CD8-positive, alpha-beta memory T cell (primary cell): ENCODE measurements at regions not wholly inside any gene's neighbourhood (a gene's known extent, or its start where the extent isn't known, plus 50 kb on each side); places are given as distances from the start of the nearest gene placed in this dataset.
"Not testable (repeated sequence)": the region's sequence is repeated elsewhere in the genome, so short reads cannot be mapped to it uniquely, and the experiment has no call there.

Experiments used
- CTCF ChIA-PET: fragments of 350-600 bp; sonication (Branson Sonifier 250); formaldehyde crosslinking; loops from one replicate; lab custom pipeline; 2021; ENCODE audit warnings: antibody characterized with exemption; lab: Charles Lee
- POLR2A ChIA-PET: fragments of 350-600 bp; sonication (Branson Sonifier 250); formaldehyde crosslinking; loops from one replicate; lab custom pipeline; 2021; ENCODE audit warnings: antibody characterized with exemption; lab: Charles Lee
- DNase-seq, 5 donors: peaks; one replicate each; pipeline versions ENCODE4 v3.0.0 to v3.0.0-alpha.2; 2020 to 2022; ENCODE audit warnings: mixed read lengths in 1 of 5
- H3K27ac ChIP-seq: one replicate; pipeline ENCODE4 v1.7.0; 2013; ENCODE audit warnings: low read depth, mild to moderate bottlenecking, low read length, moderate library complexity
- H3K27me3 ChIP-seq: 2 replicates; pipeline ENCODE4 v1.7.0; 2013; ENCODE audit warnings: low read length, mild to moderate bottlenecking; ENCODE audit not compliant: insufficient read depth, poor library complexity, severe bottlenecking
- H3K36me3 ChIP-seq: 2 replicates; pipeline ENCODE4 v1.7.0; 2013; ENCODE audit warnings: mild to moderate bottlenecking, low read length, moderate library complexity; ENCODE audit not compliant: insufficient read depth
- H3K4me1 ChIP-seq: 2 replicates; pipeline ENCODE4 v1.7.0; 2013; ENCODE audit warnings: mild to moderate bottlenecking, low read length, moderate library complexity; ENCODE audit not compliant: insufficient read depth
- H3K4me3 ChIP-seq: 2 replicates; pipeline ENCODE4 v1.7.0; 2013; ENCODE audit warnings: mild to moderate bottlenecking, low read length
- H3K9me3 ChIP-seq: 2 replicates; pipeline ENCODE4 v1.7.0; 2013; ENCODE audit warnings: mild to moderate bottlenecking, low read length
- H3K27ac Mint-ChIP-seq, 8 donors: one replicate each; pipeline ENCODE4 v1.8.0; 2020 to 2021; ENCODE audit warnings: mixed read lengths in 8 of 8, mild to moderate bottlenecking in 6 of 8, inconsistent platforms in 3 of 8, moderate library complexity in 3 of 8
- H3K27me3 Mint-ChIP-seq, 2 donors: one replicate each; pipeline ENCODE4 v1.8.0; 2020 to 2021; ENCODE audit warnings: mixed read lengths in 2 of 2, mild to moderate bottlenecking in 1 of 2, moderate library complexity in 1 of 2
- H3K36me3 Mint-ChIP-seq, 3 donors: one replicate each; pipeline ENCODE4 v1.8.0; 2020 to 2021; ENCODE audit warnings: mixed read lengths in 3 of 3, inconsistent platforms in 1 of 3, mild to moderate bottlenecking in 1 of 3
- H3K4me1 Mint-ChIP-seq, 3 donors: one replicate each; pipeline ENCODE4 v1.8.0; 2020 to 2021; ENCODE audit warnings: mixed read lengths in 3 of 3, inconsistent platforms in 1 of 3, mild to moderate bottlenecking in 1 of 3
- H3K4me3 Mint-ChIP-seq, 7 donors: one replicate each; pipeline ENCODE4 v1.8.0; 2020 to 2021; ENCODE audit warnings: mixed read lengths in 7 of 7, mild to moderate bottlenecking in 6 of 7, moderate library complexity in 4 of 7, inconsistent platforms in 2 of 7
- H3K9me3 Mint-ChIP-seq, 5 donors: one replicate each; pipeline ENCODE4 v1.8.0; 2020 to 2022; ENCODE audit warnings: mixed read lengths in 5 of 5, mild to moderate bottlenecking in 3 of 5, moderate library complexity in 2 of 5, inconsistent platforms in 1 of 5

- Histone ChIP-seq H3K27ac (no peak overlapping the region), H3K9me3 (no peaks in the 10 kb centered on the region), H3K4me1 (no peaks in the 10 kb centered on the region), H3K27me3 (no peaks in the 10 kb centered on the region), H3K36me3 (no peaks in the 10 kb centered on the region), H3K4me3 (no peak overlapping the region)
- Mint-ChIP-seq H3K4me1 (no peaks in the 10 kb centered on the region), H3K27ac (no peak overlapping the region), H3K27me3 (peaks cover 3 to 4% of the 10 kb centered on the region in 2 donors), H3K9me3 (peaks cover 0 to 1% (median 0%) of the 10 kb centered on the region in 5 donors), H3K4me3 (no peak overlapping the region), H3K36me3 (no peaks in the 10 kb centered on the region)
- ChIA-PET CTCF (no interaction called here), POLR2A (no interaction called here)
- no peak for DNase-seq
Observed at GRCh38 chr5:99176186-99176585, 247.4 kb upstream of the CHD1 start.

DNA sequence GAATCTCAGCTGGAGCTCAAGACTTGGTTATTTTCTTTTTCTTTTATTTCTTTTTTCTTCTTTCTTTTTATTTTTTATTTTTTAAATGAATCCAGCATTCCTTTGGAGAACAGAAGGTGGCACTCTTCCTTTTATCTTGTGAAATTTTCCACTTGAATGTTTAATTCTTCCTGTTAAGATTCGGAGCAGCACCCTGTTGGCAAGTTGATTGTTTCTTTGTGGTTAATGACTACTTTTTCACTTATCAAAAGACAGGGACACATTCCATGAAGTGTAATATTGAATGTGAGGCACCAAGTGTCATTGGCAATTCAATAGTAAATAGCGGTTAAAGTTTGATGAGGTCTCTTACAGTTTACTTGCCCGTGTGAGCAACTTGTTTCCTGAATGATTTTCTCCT, 240.5 kb upstream of the CHD1 start:
- Mint-ChIP-seq H3K36me3 (no peaks in the 10 kb centered on the region), H3K27me3 (peaks cover 2 to 6% of the 10 kb centered on the region in 2 donors)

DNA sequence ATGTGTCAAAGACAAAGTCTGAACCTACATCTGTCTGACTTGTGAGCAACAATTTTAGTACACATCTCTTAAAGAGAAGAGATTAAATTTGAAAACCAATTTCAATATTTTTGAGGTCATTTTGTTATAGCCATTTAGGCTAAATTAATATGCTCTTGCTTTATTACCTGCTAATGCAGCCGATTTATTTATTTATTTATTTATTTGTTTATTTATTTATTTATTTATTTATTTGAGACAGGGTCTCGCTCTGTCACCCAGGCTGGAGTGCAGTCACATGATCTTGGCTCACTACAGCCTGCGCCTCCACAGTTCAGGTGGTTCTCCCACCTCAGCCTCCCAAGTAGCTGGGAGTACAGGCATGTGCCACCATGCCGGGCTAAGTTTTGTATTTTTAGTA, 232.7 kb upstream of the CHD1 start:
- H3K4me1 Mint-ChIP-seq, H3K4me3 Mint-ChIP-seq, POLR2A ChIA-PET: not testable (repeated sequence)

More for the DNA sequence above, 240.5 kb upstream of the CHD1 start:
- H3K4me3 Mint-ChIP-seq, result no peak overlapping the region
- H3K27ac Mint-ChIP-seq, result no peak overlapping the region
- CTCF ChIA-PET, result no interaction called here
- no peaks in the 10 kb centered on the region for H3K4me1 Mint-ChIP-seq
- H3K27ac ChIP-seq, result no peak overlapping the region
- H3K27me3 ChIP-seq, result no peaks in the 10 kb centered on the region
- POLR2A ChIA-PET, result no interaction called here
- no peak for DNase-seq
- H3K4me1 ChIP-seq, result no peaks in the 10 kb centered on the region
- peaks cover 0 to 9% (median 4%) of the 10 kb centered on the region in 5 donors for H3K9me3 Mint-ChIP-seq
- H3K9me3 ChIP-seq, result no peaks in the 10 kb centered on the region
- no peaks in the 10 kb centered on the region for H3K36me3 ChIP-seq
- H3K4me3 ChIP-seq, result no peak overlapping the region

DNA sequence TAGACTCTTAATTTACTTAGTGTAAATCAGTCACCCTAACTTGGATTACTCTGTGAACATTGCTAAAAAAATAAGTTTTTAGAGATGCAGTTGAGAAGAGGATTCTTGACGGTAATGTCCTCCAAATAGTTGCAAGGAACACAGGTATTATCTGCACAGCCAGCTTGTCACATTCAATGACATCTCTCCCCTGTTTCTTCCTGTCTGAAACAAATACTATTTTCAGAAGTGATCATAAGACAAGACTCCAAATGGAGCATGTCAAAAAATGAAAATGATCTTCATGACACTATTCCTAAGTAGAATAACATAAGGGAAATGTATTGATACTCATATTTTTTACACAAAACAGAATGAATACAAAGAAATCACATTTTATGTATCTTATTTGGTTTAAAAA, 227.9 kb upstream of the CHD1 start:
- CTCF ChIA-PET, result no interaction called here
- Histone ChIP-seq H3K4me3 (no peak overlapping the region), H3K36me3 (no peaks in the 10 kb centered on the region), H3K9me3 (no peaks in the 10 kb centered on the region), H3K27me3 (no peaks in the 10 kb centered on the region), H3K4me1 (no peaks in the 10 kb centered on the region), H3K27ac (no peak overlapping the region)
- Mint-ChIP-seq H3K4me1 (no peaks in the 10 kb centered on the region), H3K27me3 (no peaks in the 10 kb centered on the region), H3K9me3 (no peaks in the 10 kb centered on the region), H3K4me3 (no peak overlapping the region), H3K27ac (no peak overlapping the region), H3K36me3 (no peaks in the 10 kb centered on the region)
- POLR2A ChIA-PET, result no interaction called here
- DNase-seq, result no peak

More for the DNA sequence above, 232.7 kb upstream of the CHD1 start:
- H3K4me1 ChIP-seq, H3K9me3 Mint-ChIP-seq, H3K27ac ChIP-seq, H3K27me3 Mint-ChIP-seq, H3K36me3 Mint-ChIP-seq, DNase-seq, H3K36me3 ChIP-seq, H3K4me3 ChIP-seq, H3K27me3 ChIP-seq, CTCF ChIA-PET, H3K27ac Mint-ChIP-seq, H3K9me3 ChIP-seq: not testable (repeated sequence)

GRCh38 chr5:99143283-99143795, 214.5 kb upstream of the CHD1 start:
- H3K27ac Mint-ChIP-seq, H3K4me3 ChIP-seq, H3K4me3 Mint-ChIP-seq, H3K36me3 ChIP-seq, POLR2A ChIA-PET, H3K4me1 ChIP-seq, H3K27me3 ChIP-seq, H3K27me3 Mint-ChIP-seq, H3K27ac ChIP-seq, H3K36me3 Mint-ChIP-seq, DNase-seq, CTCF ChIA-PET, H3K4me1 Mint-ChIP-seq, H3K9me3 ChIP-seq: not testable (repeated sequence)
- peaks cover 0 to 23% (median 17%) of the 10 kb centered on the region in 5 donors for H3K9me3 Mint-ChIP-seq

- Histone ChIP-seq H3K27me3 (no peaks in the 10 kb centered on the region), H3K4me1 (no peaks in the 10 kb centered on the region), H3K27ac (no peak overlapping the region), H3K9me3 (no peaks in the 10 kb centered on the region), H3K36me3 (no peaks in the 10 kb centered on the region), H3K4me3 (no peak overlapping the region)
- POLR2A ChIA-PET, result no interaction called here
- Mint-ChIP-seq H3K9me3 (peaks cover 0 to 23% (median 17%) of the 10 kb centered on the region in 5 donors), H3K27me3 (peaks cover 5 to 6% of the 10 kb centered on the region in 2 donors), H3K36me3 (peaks cover 0 to 3% (median 2%) of the 10 kb centered on the region in 3 donors), H3K27ac (no peak overlapping the region), H3K4me1 (no peaks in the 10 kb centered on the region), H3K4me3 (no peak overlapping the region)
- no peak for DNase-seq
- CTCF ChIA-PET, result no interaction called here
Observed at GRCh38 chr5:99141534-99142128, 212.8 kb upstream of the CHD1 start.

DNA sequence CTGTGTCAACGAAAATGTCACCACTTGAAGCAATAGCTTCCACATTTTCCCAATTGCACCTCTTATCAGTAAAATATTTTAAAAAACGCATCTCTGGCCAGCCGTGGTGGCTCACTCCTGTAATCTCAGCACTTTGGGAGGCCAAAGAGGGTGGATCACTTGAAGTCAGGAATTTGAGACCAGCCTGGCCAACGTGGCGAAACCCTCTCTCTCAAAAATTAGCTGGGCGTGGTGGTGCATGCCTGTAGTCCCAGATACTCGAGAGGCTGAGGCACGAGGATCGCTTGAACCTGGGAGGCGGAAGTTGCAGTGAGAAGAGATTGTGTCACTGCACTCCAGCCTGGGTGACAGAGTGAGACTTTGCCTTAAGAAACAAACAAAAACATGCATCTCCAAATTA, 210.1 kb upstream of the CHD1 start:
- Histone ChIP-seq H3K36me3 (no peaks in the 10 kb centered on the region), H3K27me3 (no peaks in the 10 kb centered on the region), H3K27ac (no peak overlapping the region), H3K4me1 (no peaks in the 10 kb centered on the region), H3K9me3 (no peaks in the 10 kb centered on the region), H3K4me3 (no peak overlapping the region)
- DNase-seq, result no peak
- CTCF ChIA-PET, result no interaction called here
- H3K27ac Mint-ChIP-seq, result no peak overlapping the region
- H3K9me3 Mint-ChIP-seq, result peaks cover 0 to 18% (median 10%) of the 10 kb centered on the region in 5 donors
- H3K36me3 Mint-ChIP-seq, result peaks cover 0 to 3% (median 0%) of the 10 kb centered on the region in 3 donors
- H3K4me1 Mint-ChIP-seq, result no peaks in the 10 kb centered on the region
- H3K4me3 Mint-ChIP-seq, result no peak overlapping the region
- peaks cover 7 to 10% of the 10 kb centered on the region in 2 donors for H3K27me3 Mint-ChIP-seq
- POLR2A ChIA-PET, result no interaction called here

GRCh38 chr5:99133921-99134320, 205.1 kb upstream of the CHD1 start:
- H3K9me3 ChIP-seq, result no peaks in the 10 kb centered on the region
- DNase-seq, result no peak
- no peak overlapping the region for H3K27ac Mint-ChIP-seq
- no peaks in the 10 kb centered on the region for H3K4me1 Mint-ChIP-seq
- H3K36me3 ChIP-seq, result no peaks in the 10 kb centered on the region
- no peak overlapping the region for H3K4me3 Mint-ChIP-seq
- H3K27me3 ChIP-seq, result no peaks in the 10 kb centered on the region
- no peak overlapping the region for H3K27ac ChIP-seq
- H3K27me3 Mint-ChIP-seq, result peaks cover 3 to 10% of the 10 kb centered on the region in 2 donors
- H3K9me3 Mint-ChIP-seq, result no peaks in the 10 kb centered on the region
- H3K4me1 ChIP-seq, result no peaks in the 10 kb centered on the region
- CTCF ChIA-PET, result no interaction called here
- POLR2A ChIA-PET, result no interaction called here
- no peaks in the 10 kb centered on the region for H3K36me3 Mint-ChIP-seq
- no peak overlapping the region for H3K4me3 ChIP-seq
